GM12878 (cell line): ENCODE measurements at regions not wholly inside any gene's neighbourhood (a gene's known extent, or its start where the extent isn't known, plus 50 kb on each side); places are given as distances from the start of the nearest gene placed in this dataset.
A peak's percentile ranks its signal among the peaks of the same experiment; 100 is the strongest.

Experiments used
- ATAC-seq: fragments of 200-7000 bp; cut with Tn5 transposase; 3 replicates; pipeline ENCODE4 v1.9.1; 2020; ENCODE audit warnings: mild to moderate bottlenecking, moderate library complexity
- BruUV-seq: library from RNA; stranded (reverse); fragments of 400-500 nt; replicated peaks from 2 replicates; lab custom pipeline; 2021; lab: Mats Ljungman, UMichigan
- CTCF ChIA-PET: fragments of 300-600 bp; sonication (Branson Sonifier 250); formaldehyde crosslinking; extraction: SDS; loops from one replicate; lab custom pipeline; 2021; ENCODE audit warnings: inconsistent platforms; lab: Yijun Ruan, JAX
- POLR2A ChIA-PET: fragments of 350-600 bp; formaldehyde crosslinking; extraction: SDS; loops from one replicate; lab custom pipeline; 2021; ENCODE audit warnings: inconsistent platforms; lab: Charles Lee
- RAD21 ChIA-PET: fragments of 300-600 bp; sonication (Branson Sonifier 250); formaldehyde crosslinking; loops from one replicate; lab custom pipeline; 2023; ENCODE audit warnings: antibody characterized with exemption; ENCODE audit not compliant: unreplicated experiment; lab: Charles Lee
- SMC1A ChIA-PET: fragments of 300-600 bp; sonication (Branson Sonifier 250); formaldehyde crosslinking; loops from one replicate; lab custom pipeline; 2023; ENCODE audit not compliant: unreplicated experiment, uncharacterized antibody; lab: Charles Lee
- DNase-seq: peaks from one replicate; pipeline ENCODE4 v3.0.0-alpha.2; 2011; ENCODE audit warnings: low read depth, low spot score
- FAIRE-seq: peaks from 3 replicates; lab custom pipeline; 2011; peaks lifted over from hg19 to GRCh38; lab: Jason Lieb, UNC
- H2AFZ ChIP-seq: 2 replicates; pipeline ENCODE4 v1.6.0; 2011; ENCODE audit warnings: low read depth, low read length, control low read depth; ENCODE audit not compliant: control insufficient read depth
- H3K27ac ChIP-seq: 2 replicates; pipeline ENCODE4 v1.5.1; 2011; ENCODE audit warnings: control low read depth; ENCODE audit not compliant: control insufficient read depth, insufficient read depth
- H3K27me3 ChIP-seq, 2 experiments: replicated peaks in 1 of 2; 2 replicates each; pipeline versions ENCODE4 v1.6.0 to v1.6.1; 2011; ENCODE audit warnings: low read length in 1 of 2; ENCODE audit not compliant: control insufficient read depth in 2 of 2, insufficient read depth in 2 of 2
- H3K36me3 ChIP-seq, 2 experiments: 2 replicates each; pipeline ENCODE4 v1.5.1; 2011; ENCODE audit warnings: low read length in 1 of 2; ENCODE audit not compliant: control insufficient read depth in 2 of 2, insufficient read depth in 2 of 2
- H3K4me1 ChIP-seq: 2 replicates; pipeline ENCODE4 v1.6.1; 2011; ENCODE audit warnings: mild to moderate bottlenecking, low read length, moderate library complexity, mixed read lengths; ENCODE audit not compliant: control insufficient read depth, insufficient read depth
- H3K4me2 ChIP-seq: 2 replicates; pipeline ENCODE4 v1.6.0; 2011; ENCODE audit warnings: control low read depth; ENCODE audit not compliant: control insufficient read depth, insufficient read depth
- H3K4me3 ChIP-seq: fragments of 200-600 bp; sonication (generic); 2 replicates; pipeline ENCODE4 v1.5.1; 2016
- H3K79me2 ChIP-seq: 2 replicates; pipeline ENCODE4 v1.6.0; 2011; ENCODE audit warnings: low read length; ENCODE audit not compliant: control insufficient read depth, insufficient read depth
- H3K9ac ChIP-seq: 2 replicates; pipeline ENCODE4 v1.8.0; 2011; ENCODE audit warnings: low read length, control low read depth, mixed read lengths; ENCODE audit not compliant: control insufficient read depth, insufficient read depth
- H3K9me3 ChIP-seq: replicated peaks from 3 replicates; pipeline ENCODE4 v1.5.1; 2011; ENCODE audit warnings: mild to moderate bottlenecking, low read length; ENCODE audit not compliant: control insufficient read depth, insufficient read depth
- H4K20me1 ChIP-seq: 2 replicates; pipeline ENCODE4 v1.6.0; 2011; ENCODE audit not compliant: control insufficient read depth, insufficient read depth
- ATF2 ChIP-seq: IDR thresholded peaks from 2 replicates; pipeline ENCODE4 v1.6.1; 2012; ENCODE audit warnings: low read length, inconsistent platforms
- BHLHE40 ChIP-seq, 2 experiments: fragments of 450-650 bp in 1 of 2; IDR thresholded peaks; 2 replicates each; pipeline ENCODE4 v1.6.1; 2011 to 2017; ENCODE audit warnings: low read depth in 2 of 2, borderline replicate concordance in 1 of 2, improper control_type of control experiment in 1 of 2, low read length in 1 of 2, mild to moderate bottlenecking in 1 of 2
- CREM ChIP-seq: IDR thresholded peaks from 2 replicates; pipeline ENCODE4 v1.6.1; 2014; ENCODE audit warnings: antibody characterized with exemption, low read depth
- FOXM1 ChIP-seq: IDR thresholded peaks from 2 replicates; pipeline ENCODE4 v1.6.1; 2012; ENCODE audit warnings: low read depth, mild to moderate bottlenecking, inconsistent platforms, low read length, moderate library complexity
- IRF3 ChIP-seq: fragments of 450-650 bp; IDR thresholded peaks from 2 replicates; pipeline ENCODE4 v1.6.1; 2014; ENCODE audit warnings: mild to moderate bottlenecking
- NBN ChIP-seq: fragments of 450-650 bp; IDR thresholded peaks from 2 replicates; pipeline ENCODE4 v1.6.1; 2016
- NRF1 ChIP-seq: conservative IDR thresholded peaks from 2 replicates; pipeline ENCODE4 v1.6.1; 2011; ENCODE audit warnings: mild to moderate bottlenecking, low read depth, low read length, improper control_type of control experiment
- PAX5 ChIP-seq: IDR thresholded peaks from 2 replicates; pipeline ENCODE4 v1.6.1; 2011; ENCODE audit warnings: low read depth, low read length, borderline replicate concordance
- PAX8 ChIP-seq: fragments of 450-650 bp; IDR thresholded peaks from 2 replicates; pipeline ENCODE4 v1.6.1; 2017; ENCODE audit warnings: mild to moderate bottlenecking, moderate library complexity
- PKNOX1 ChIP-seq: fragments of 450-650 bp; IDR thresholded peaks from 2 replicates; pipeline ENCODE4 v1.6.1; 2016; ENCODE audit warnings: mild to moderate bottlenecking
- RUNX3 ChIP-seq: IDR thresholded peaks from 2 replicates; pipeline ENCODE4 v1.6.1; 2012; ENCODE audit warnings: low read length, inconsistent platforms
- ZNF207 ChIP-seq: fragments of 450-650 bp; IDR thresholded peaks from 2 replicates; pipeline ENCODE4 v1.6.1; 2014; ENCODE audit warnings: antibody characterized with exemption, mild to moderate bottlenecking, borderline replicate concordance
- WGBS: methylation state at CpG from one replicate; pipeline ENCODE4 v1.1.6; 2016; ENCODE audit warnings: low lambda C conversion rate; ENCODE audit not compliant: insufficient replicate concordance, insufficient coverage; ENCODE audit errors: missing lambda C conversion rate; 5-methylcytosine and 5-hydroxymethylcytosine counted together
- in situ Hi-C: fragments of 300-500 bp; cut with MboI; formaldehyde crosslinking; loops from 9 replicates; pipeline ENCODE4 v1.14.3; 2018; ENCODE audit warnings: mixed read lengths
- intact Hi-C: fragments of 100-400 bp; cut with micrococcal nuclease; formaldehyde crosslinking; loops from one replicate; pipeline ENCODE4 v1.14.2; 2022; ENCODE audit not compliant: unreplicated experiment

DNA sequence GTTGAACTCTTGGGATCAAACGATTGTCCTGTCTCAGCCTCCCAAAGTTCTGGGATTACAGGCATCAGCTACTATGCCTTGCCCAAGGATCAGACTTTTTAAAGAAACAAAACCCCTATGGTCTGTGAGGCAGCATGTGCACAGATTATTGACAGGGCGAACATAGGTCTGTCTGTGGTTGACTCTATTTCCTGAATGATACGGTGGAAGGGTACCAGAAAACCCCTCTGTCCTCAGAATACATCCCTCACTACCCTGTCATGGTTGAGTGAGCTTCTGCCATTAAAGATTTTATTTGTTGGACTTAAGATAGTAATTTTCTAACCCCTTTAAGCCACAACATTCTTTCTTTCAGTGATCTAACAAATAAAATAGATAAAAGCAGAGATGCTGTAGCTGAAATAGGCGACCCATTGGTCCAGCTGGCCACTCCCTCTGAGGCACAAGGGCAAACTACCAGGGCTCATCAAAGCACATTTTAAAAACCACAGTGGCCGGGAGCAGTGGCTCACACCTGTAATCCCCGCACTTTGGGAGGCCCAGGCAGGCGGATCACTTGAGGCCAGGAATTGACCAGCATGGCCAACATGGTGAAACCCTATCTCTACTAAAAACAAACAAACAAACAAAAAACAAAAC lies 84.9 kb upstream of the ANKRD55 start:
- Histone ChIP-seq H3K4me1 (peaks cover 21% of the 10 kb centered on the region), H3K27me3 (no peaks in the 10 kb centered on the region), H3K79me2 (no peaks in the 10 kb centered on the region), H3K9me3 (no peaks in the 10 kb centered on the region; the same call in 2 of the 3 replicates), H3K36me3 (no peaks in the 10 kb centered on the region), H2AFZ (no peak overlapping the region), H4K20me1 (no peaks in the 10 kb centered on the region), H3K27ac (no peak overlapping the region), H3K4me2 (peak overlapping the region; percentile 31; the same call in 1 of the 2 replicates), H3K4me3 (no peak overlapping the region), H3K9ac (no peak overlapping the region)
- in situ Hi-C loops: no loop called here
- no TSS peak for BruUV-seq
- intact Hi-C loops: no loop called here
- CTCF ChIA-PET: interaction anchor here (0.8 to 5.2 kb wide), 8 partner anchors 9 to 591 kb away, joined by 3 to 45 read pairs (median 3); partner anchors contain the start of gene SETD9
- under 1% methylated on average over 7 of the region's 7 CpGs for WGBS
- POLR2A ChIA-PET: interaction anchor here (0.6 to 2.1 kb wide), 3 partner anchors 10 to 902 kb away, joined by 3 to 7 read pairs (median 5); no protein-coding TSS in a partner anchor
- FAIRE-seq (peak; percentile 44), ATAC-seq (peak; percentile 83), DNase-seq (peak; percentile 63)
- SMC1A ChIA-PET: interaction anchor here (0.7 to 5.4 kb wide), 11 partner anchors 10 to 520 kb away, joined by 3 to 59 read pairs (median 3); no protein-coding TSS in a partner anchor
- RAD21 ChIA-PET: interaction anchor here (0.7 to 4.9 kb wide), 6 partner anchors 11 to 497 kb away, joined by 3 to 33 read pairs (median 6); partner anchors contain the start of gene MAP3K1
- no peak for TF ChIP-seq IRF3
- TF ChIP-seq NRF1: no peak
- TF ChIP-seq FOXM1: 0 out of 2 replicates have a peak, but pooled peaks have one; percentile 38
- TF ChIP-seq PAX8: 0 out of 2 replicates have a peak, but pooled peaks have one; percentile 39
- peak; percentile 77 for TF ChIP-seq PAX5
- TF ChIP-seq NBN: no peak
- TF ChIP-seq ZNF207: no peak
- peak in 1 of 2 experiments; percentile 44; a peak in 1 of 4 replicates for TF ChIP-seq BHLHE40 (IDR thresholded peaks at IDR 0.05; ENCODE audit: borderline replicate concordance in 1 of 2, low read depth in 2 of 2, low read length in 1 of 2)
- 0 out of 2 replicates have a peak, but pooled peaks have one; percentile 16 for TF ChIP-seq CREM
- peak; percentile 55; the same call in 1 of the 2 replicates for TF ChIP-seq PKNOX1
- TF ChIP-seq RUNX3: peak; percentile 88
- 0 out of 2 replicates have a peak, but pooled peaks have one; percentile 29 for TF ChIP-seq ATF2
